Neuronal stem cell (in vitro differentiated cells): ENCODE measurements at regions not wholly inside any gene's neighbourhood (a gene's known extent, or its start where the extent isn't known, plus 50 kb on each side); places are given as distances from the start of the nearest gene placed in this dataset.

Source experiments
- DNase-seq: peaks from one replicate; pipeline ENCODE4 v3.0.0-alpha.2; 2013; ENCODE audit warnings: low spot score
- H2AFZ ChIP-seq: one replicate; pipeline ENCODE4 v1.6.1; 2013; ENCODE audit warnings: mild to moderate bottlenecking, low read length, inconsistent platforms
- H2AK5ac ChIP-seq: 2 replicates; pipeline ENCODE4 v1.6.1; 2013; ENCODE audit warnings: low read depth, mild to moderate bottlenecking, inconsistent platforms, low read length, moderate library complexity, mixed read lengths
- H2BK120ac ChIP-seq: 2 replicates; pipeline ENCODE4 v1.6.1; 2013; ENCODE audit warnings: low read depth, mild to moderate bottlenecking, inconsistent platforms, low read length, moderate library complexity, mixed read lengths
- H2BK12ac ChIP-seq: one replicate; pipeline ENCODE4 v1.6.1; 2013; ENCODE audit warnings: low read length, inconsistent platforms
- H2BK15ac ChIP-seq: 2 replicates; pipeline ENCODE4 v1.6.1; 2013; ENCODE audit warnings: mild to moderate bottlenecking, low read length, inconsistent platforms, mixed read lengths
- H2BK5ac ChIP-seq: one replicate; pipeline ENCODE4 v1.6.1; 2013; ENCODE audit warnings: inconsistent platforms, mild to moderate bottlenecking, low read length, moderate library complexity
- H3K14ac ChIP-seq: one replicate; pipeline ENCODE4 v1.6.1; 2013; ENCODE audit warnings: low read length, inconsistent platforms
- H3K18ac ChIP-seq: 2 replicates; pipeline ENCODE4 v1.6.1; 2013; ENCODE audit warnings: low read length, inconsistent platforms
- H3K23ac ChIP-seq: 2 replicates; pipeline ENCODE4 v1.6.1; 2013; ENCODE audit warnings: low read depth, mild to moderate bottlenecking, mixed read lengths, low read length, inconsistent platforms; ENCODE audit not compliant: poor library complexity
- H3K27ac ChIP-seq: replicated peaks from 3 replicates; pipeline ENCODE4 v1.5.1; 2013; ENCODE audit warnings: low read length, inconsistent platforms
- H3K27me3 ChIP-seq, 3 experiments: 2 replicates each; pipeline ENCODE4 v1.6.1; 2013; ENCODE audit warnings: low read length in 3 of 3, mild to moderate bottlenecking in 2 of 3, inconsistent platforms in 1 of 3, low read depth in 1 of 3, mixed read lengths in 1 of 3, moderate library complexity in 1 of 3; ENCODE audit not compliant: control insufficient read depth in 3 of 3, insufficient read depth in 3 of 3
- H3K36me3 ChIP-seq, 2 donors: replicated peaks in 1 of 2; 2 replicates each; pipeline ENCODE4 v1.6.1; 2013; ENCODE audit warnings: low read length in 2 of 2; ENCODE audit not compliant: control insufficient read depth in 2 of 2, insufficient read depth in 2 of 2
- H3K4ac ChIP-seq: 2 replicates; pipeline ENCODE4 v1.6.1; 2013; ENCODE audit warnings: inconsistent platforms, mild to moderate bottlenecking, low read length, moderate library complexity
- H3K4me1 ChIP-seq, 2 donors: 1 replicate in 1 of 2; 2 replicates in 1 of 2; pipeline ENCODE4 v1.6.1; 2013; ENCODE audit warnings: low read length in 2 of 2, low read depth in 1 of 2; ENCODE audit not compliant: control insufficient read depth in 2 of 2, insufficient read depth in 1 of 2
- H3K4me2 ChIP-seq: one replicate; pipeline ENCODE4 v1.6.1; 2013; ENCODE audit warnings: mild to moderate bottlenecking, low read length, inconsistent platforms; ENCODE audit not compliant: insufficient read depth, poor library complexity, severe bottlenecking
- H3K4me3 ChIP-seq, 2 donors: 2 replicates each; pipeline ENCODE4 v1.5.1; 2013; ENCODE audit warnings: low read length in 2 of 2, mild to moderate bottlenecking in 2 of 2, inconsistent platforms in 1 of 2, moderate library complexity in 1 of 2
- H3K79me1 ChIP-seq: one replicate; pipeline ENCODE4 v1.6.1; 2013; ENCODE audit warnings: low read depth, mild to moderate bottlenecking, inconsistent platforms, low read length, moderate library complexity
- H3K9ac ChIP-seq: one replicate; pipeline ENCODE4 v1.6.1; 2013; ENCODE audit warnings: mild to moderate bottlenecking, low read depth, low read length, inconsistent platforms; ENCODE audit not compliant: poor library complexity
- H3K9me3 ChIP-seq, 2 donors: replicated peaks in 1 of 2; 2 replicates each; pipeline versions ENCODE3 to v1.6.1; 2013; ENCODE audit warnings: low read length in 2 of 2, mild to moderate bottlenecking in 2 of 2, inconsistent platforms in 1 of 2, low read depth in 1 of 2, mixed read lengths in 1 of 2, moderate library complexity in 1 of 2; ENCODE audit not compliant: control insufficient read depth in 2 of 2, insufficient read depth in 1 of 2
- H4K8ac ChIP-seq: one replicate; pipeline ENCODE4 v1.6.1; 2013; ENCODE audit warnings: low read depth, mild to moderate bottlenecking, inconsistent platforms, low read length, moderate library complexity
- H4K91ac ChIP-seq: one replicate; pipeline ENCODE4 v1.6.1; 2013; ENCODE audit warnings: low read length, low read depth, mild to moderate bottlenecking, inconsistent platforms; ENCODE audit not compliant: poor library complexity
- WGBS, 2 donors: extraction: QIAGEN DNeasy Blood & Tissue Kit; methylation state at CpG; one replicate each; pipeline ENCODE4 v1.1.7; 2013; ENCODE audit warnings: missing lambda C conversion rate in 2 of 2, mixed read lengths in 1 of 2; ENCODE audit not compliant: insufficient read length in 2 of 2, insufficient replicate concordance in 1 of 2; ENCODE audit errors: extremely low coverage in 2 of 2; 5-methylcytosine and 5-hydroxymethylcytosine counted together

DNA sequence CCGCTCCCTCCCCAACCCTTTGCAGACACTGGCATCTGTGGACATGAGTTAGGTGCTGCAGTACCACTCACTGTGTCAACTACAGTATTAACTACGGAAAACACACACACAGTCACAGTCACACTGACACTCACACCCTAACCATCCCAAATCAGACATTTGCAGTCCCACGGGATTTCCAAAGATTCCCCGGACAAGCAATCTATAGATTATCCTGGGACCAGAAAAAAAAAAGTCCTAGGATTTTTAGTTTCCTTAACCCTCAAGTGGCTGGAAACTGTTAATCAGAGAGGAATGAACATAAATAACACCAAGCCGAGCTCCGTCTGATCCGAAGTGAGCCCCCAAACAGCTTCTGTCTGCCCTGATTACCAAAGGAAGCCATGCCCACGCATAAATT lies 81.9 kb upstream of the DHRSX start:
- Histone ChIP-seq H3K14ac (no peak overlapping the region), H3K4me3 (no peak overlapping the region), H3K4me2 (no peak overlapping the region), H4K91ac (no peak overlapping the region), H3K79me1 (no peaks in the 10 kb centered on the region), H2BK120ac (no peak overlapping the region), H3K23ac (no peak overlapping the region), H2AFZ (no peak overlapping the region), H3K27ac (no peak overlapping the region), H3K36me3 (no peaks in the 10 kb centered on the region), H3K4me1 (peaks cover 15 to 20% of the 10 kb centered on the region in 2 donors), H2BK5ac (no peak overlapping the region), H3K9me3 (no peaks in the 10 kb centered on the region), H3K27me3 (peaks cover 14 to 49% (median 47%) of the 10 kb centered on the region in 3 experiments), H4K8ac (no peak overlapping the region), H3K9ac (no peak overlapping the region), H3K4ac (no peak overlapping the region), H2AK5ac (no peak overlapping the region), H2BK12ac (no peak overlapping the region), H2BK15ac (no peak overlapping the region), H3K18ac (no peak overlapping the region)
- WGBS, 2 donors = no CpG with 5 or more reads among the region's 8 CpGs
- DNase-seq = no peak

DNA sequence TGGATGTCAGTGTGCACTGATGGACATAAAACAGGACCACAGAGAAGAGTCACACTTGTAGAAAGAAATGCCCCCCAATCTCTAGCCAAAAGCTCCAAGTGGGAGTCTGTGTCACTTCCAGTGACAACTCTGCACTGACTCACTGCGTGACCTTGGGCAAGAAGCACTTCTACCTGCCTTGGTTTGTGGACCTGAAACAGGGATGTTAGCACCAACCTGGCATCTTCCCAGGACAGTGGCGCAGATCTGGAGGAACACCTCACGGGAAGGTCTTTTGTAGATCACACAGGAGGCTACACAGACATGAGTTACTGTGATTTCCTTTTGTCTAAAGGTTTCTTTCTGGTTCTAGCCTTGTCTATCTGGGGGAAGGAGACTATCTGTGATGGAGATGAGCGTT lies 80.5 kb upstream of the DHRSX start:
- Histone ChIP-seq H2BK15ac (no peak overlapping the region), H3K4me1 (peaks cover 15 to 20% of the 10 kb centered on the region in 2 donors), H3K27ac (no peak overlapping the region), H3K27me3 (peaks cover 14 to 47% (median 46%) of the 10 kb centered on the region in 3 experiments), H4K8ac (no peak overlapping the region), H3K23ac (no peak overlapping the region), H2BK120ac (no peak overlapping the region), H2BK5ac (no peak overlapping the region), H2AFZ (no peak overlapping the region), H3K4me2 (no peak overlapping the region), H3K36me3 (no peaks in the 10 kb centered on the region), H2BK12ac (no peak overlapping the region), H3K4me3 (no peak overlapping the region), H3K4ac (no peak overlapping the region), H3K18ac (no peak overlapping the region), H4K91ac (no peak overlapping the region), H2AK5ac (no peak overlapping the region), H3K9me3 (no peaks in the 10 kb centered on the region), H3K9ac (no peak overlapping the region), H3K79me1 (no peaks in the 10 kb centered on the region), H3K14ac (no peak overlapping the region)
- DNase-seq = no peak
- WGBS, 2 donors = no CpG with 5 or more reads among the region's 4 CpGs

- Histone ChIP-seq H3K4me1 (peaks cover 4 to 5% of the 10 kb centered on the region in 2 donors), H4K91ac (no peak overlapping the region), H3K23ac (no peak overlapping the region), H3K27me3 (peaks cover 14 to 28% (median 27%) of the 10 kb centered on the region in 3 experiments), H3K4me2 (no peak overlapping the region), H2BK120ac (no peak overlapping the region), H2BK15ac (no peak overlapping the region), H3K14ac (no peak overlapping the region), H2BK12ac (no peak overlapping the region), H3K4ac (no peak overlapping the region), H3K36me3 (no peaks in the 10 kb centered on the region), H3K4me3 (no peak overlapping the region), H3K27ac (no peak overlapping the region), H3K18ac (no peak overlapping the region), H3K9me3 (no peaks in the 10 kb centered on the region), H2AFZ (no peak overlapping the region), H2BK5ac (no peak overlapping the region), H3K9ac (no peak overlapping the region), H3K79me1 (no peaks in the 10 kb centered on the region), H4K8ac (no peak overlapping the region), H2AK5ac (no peak overlapping the region)
- no CpG with 5 or more reads among the region's 12 CpGs for WGBS, 2 donors
- DNase-seq = no peak
Measured at GRCh38 chrX:2578864-2579263, 78.1 kb upstream of the DHRSX start.

GRCh38 chrX:2577844-2578466 lies 77.2 kb upstream of the DHRSX start:
- H3K23ac ChIP-seq = no peak overlapping the region
- H3K9me3 ChIP-seq = peaks cover 0 to 2% of the 10 kb centered on the region in 2 donors
- H2BK12ac ChIP-seq = no peak overlapping the region
- no peaks in the 10 kb centered on the region for H3K79me1 ChIP-seq
- no peak overlapping the region for H3K4me3 ChIP-seq
- H2BK5ac ChIP-seq = no peak overlapping the region
- no peak overlapping the region for H4K8ac ChIP-seq
- H2AK5ac ChIP-seq = no peak overlapping the region
- no peak overlapping the region for H3K4ac ChIP-seq
- H3K9ac ChIP-seq = no peak overlapping the region
- peak overlapping the region; percentile 32 for H2AFZ ChIP-seq
- H3K4me1 ChIP-seq = peaks cover 0 to 4% of the 10 kb centered on the region in 2 donors
- WGBS, 2 donors = no CpG with 5 or more reads among the region's 15 CpGs
- H2BK120ac ChIP-seq = no peak overlapping the region
- H3K4me2 ChIP-seq = no peak overlapping the region
- no peak overlapping the region for H4K91ac ChIP-seq
- no peak overlapping the region for H3K14ac ChIP-seq
- no peak overlapping the region for H3K18ac ChIP-seq
- H3K36me3 ChIP-seq = no peaks in the 10 kb centered on the region
- DNase-seq = no peak
- no peak overlapping the region for H2BK15ac ChIP-seq
- peaks cover 6 to 19% (median 18%) of the 10 kb centered on the region in 3 experiments for H3K27me3 ChIP-seq
- H3K27ac ChIP-seq = no peak overlapping the region
